GM12874 (cell line): ENCODE measurements at regions not wholly inside any gene's neighbourhood (a gene's known extent, or its start where the extent isn't known, plus 50 kb on each side); places are given as distances from the start of the nearest gene placed in this dataset.

ENCODE experiments used
- CTCF ChIP-seq: IDR thresholded peaks from 2 replicates; pipeline ENCODE4 v1.5.1; 2011; ENCODE audit warnings: low read depth, mild to moderate bottlenecking, control low read depth, low read length, moderate library complexity; ENCODE audit not compliant: insufficient read depth

GRCh38 chr19:28350673-28351072 lies 862.3 kb downstream of the UQCRFS1 start:
- no peak for TF ChIP-seq CTCF

GRCh38 chr19:28350037-28350436 lies 862.9 kb downstream of the UQCRFS1 start:
- TF ChIP-seq CTCF = no peak

- no peak for TF ChIP-seq CTCF
Observed at GRCh38 chr19:28349604-28350003, 863.3 kb downstream of the UQCRFS1 start.

GRCh38 chr19:28345811-28346210 lies 867.1 kb downstream of the UQCRFS1 start:
- no peak for TF ChIP-seq CTCF

- no peak for TF ChIP-seq CTCF
Observed at GRCh38 chr19:28341810-28342350, 871.1 kb downstream of the UQCRFS1 start.

GRCh38 chr19:28334419-28334818 lies 878.5 kb downstream of the UQCRFS1 start:
- TF ChIP-seq CTCF = no peak

- TF ChIP-seq CTCF = no peak
Observed at GRCh38 chr19:28333909-28334308, 879.0 kb downstream of the UQCRFS1 start.

- TF ChIP-seq CTCF = no peak
Observed at GRCh38 chr19:28332886-28333285, 880.1 kb downstream of the UQCRFS1 start.
